Neural cell (in vitro differentiated cells): ENCODE measurements at regions not wholly inside any gene's neighbourhood (a gene's known extent, or its start where the extent isn't known, plus 50 kb on each side); places are given as distances from the start of the nearest gene placed in this dataset.
"Not testable (repeated sequence)": the region's sequence is repeated elsewhere in the genome, so short reads cannot be mapped to it uniquely, and the experiment has no call there.

ENCODE experiments used
- H2AFZ ChIP-seq: fragments of 200-600, 300-800 bp; sonication (generic), shearing (Covaris generic); 2 replicates; pipeline ENCODE4 v1.6.0; 2014; ENCODE audit warnings: low read depth, mild to moderate bottlenecking, antibody characterized with exemption, low read length, moderate library complexity
- H3F3A ChIP-seq: fragments of 200-600 bp; shearing (Covaris generic); 2 replicates; pipeline ENCODE4 v1.6.1; 2016; ENCODE audit warnings: mild to moderate bottlenecking, moderate library complexity, mixed read lengths, antibody characterized with exemption, low read length; ENCODE audit not compliant: insufficient read depth, poor library complexity, severe bottlenecking
- H3K27ac ChIP-seq: fragments of 200-600, 300-800 bp; sonication (generic), shearing (Covaris generic); 2 replicates; pipeline ENCODE4 v1.5.1; 2014; ENCODE audit warnings: mild to moderate bottlenecking, low read length, moderate library complexity
- H3K27me3 ChIP-seq: fragments of 300-800, 200-600 bp; sonication (generic), shearing (Covaris generic); 2 replicates; pipeline ENCODE4 v1.6.0; 2014; ENCODE audit warnings: mild to moderate bottlenecking, low read depth, low read length, moderate library complexity; ENCODE audit not compliant: insufficient read depth
- H3K36me3 ChIP-seq: fragments of 300-800, 200-600 bp; sonication (generic), shearing (Covaris generic); 2 replicates; pipeline ENCODE4 v1.5.1; 2014; ENCODE audit warnings: mild to moderate bottlenecking, antibody characterized with exemption, low read length, moderate library complexity; ENCODE audit not compliant: insufficient read depth
- H3K4me2 ChIP-seq: fragments of 300-800, 200-600 bp; sonication (generic), shearing (Covaris generic); 2 replicates; pipeline ENCODE4 v1.6.0; 2014; ENCODE audit warnings: mild to moderate bottlenecking, low read length
- H3K4me3 ChIP-seq: fragments of 300-800, 200-600 bp; sonication (generic), shearing (Covaris generic); 2 replicates; pipeline ENCODE4 v1.5.1; 2014; ENCODE audit warnings: mild to moderate bottlenecking, low read length, moderate library complexity
- H3K79me2 ChIP-seq: fragments of 200-600 bp; shearing (Covaris generic); replicated peaks from 2 replicates; pipeline ENCODE4 v1.6.0; 2014; ENCODE audit warnings: mild to moderate bottlenecking, low read length, moderate library complexity; ENCODE audit not compliant: insufficient read depth
- H3K9ac ChIP-seq: fragments of 300-800, 200-600 bp; sonication (generic), shearing (Covaris generic); 2 replicates; pipeline ENCODE4 v1.6.1; 2016; ENCODE audit warnings: mild to moderate bottlenecking, low read length, mixed read lengths
- H3K9me2 ChIP-seq: fragments of 200-600 bp; shearing (Covaris generic); 2 replicates; pipeline ENCODE4 v1.6.1; 2016; ENCODE audit warnings: mild to moderate bottlenecking, low read length, mixed read lengths; ENCODE audit not compliant: insufficient read depth
- H3K9me3 ChIP-seq: fragments of 200-600, 300-800 bp; sonication (generic), shearing (Covaris generic); 2 replicates; pipeline ENCODE4 v1.6.1; 2016; ENCODE audit warnings: mild to moderate bottlenecking, mixed run types, low read length, moderate library complexity, mixed read lengths
- H4K20me1 ChIP-seq: fragments of 200-600 bp; shearing (Covaris generic); 2 replicates; pipeline ENCODE4 v1.6.1; 2016; ENCODE audit warnings: mild to moderate bottlenecking, mixed run types; ENCODE audit not compliant: insufficient read depth
- EP300 ChIP-seq: fragments of 450-650 bp; conservative IDR thresholded peaks from 2 replicates; pipeline ENCODE4 v1.6.1; 2014; ENCODE audit warnings: antibody characterized with exemption, mild to moderate bottlenecking, moderate library complexity; ENCODE audit not compliant: poor library complexity, severe bottlenecking
- EZH2 ChIP-seq: fragments of 200-600, 300-800 bp; shearing (Covaris generic), sonication (generic); IDR thresholded peaks from 2 replicates; pipeline ENCODE4 v1.6.1; 2014; ENCODE audit warnings: antibody characterized with exemption, low read length, borderline replicate concordance, mild to moderate bottlenecking; ENCODE audit not compliant: insufficient read depth, poor library complexity, severe bottlenecking
- MXI1 ChIP-seq: fragments of 450-650 bp; conservative IDR thresholded peaks from 2 replicates; pipeline ENCODE4 v1.6.1; 2014; ENCODE audit warnings: antibody characterized with exemption, mild to moderate bottlenecking; ENCODE audit not compliant: poor library complexity, severe bottlenecking
- POLR2AphosphoS5 ChIP-seq: IDR thresholded peaks from 2 replicates; pipeline ENCODE4 v1.6.1; 2012
- RAD21 ChIP-seq: fragments of 450-650 bp; conservative IDR thresholded peaks from 2 replicates; pipeline ENCODE4 v1.6.1; 2014; ENCODE audit warnings: antibody characterized with exemption, mild to moderate bottlenecking, moderate library complexity
- SMC3 ChIP-seq: fragments of 450-650 bp; conservative IDR thresholded peaks from 2 replicates; pipeline ENCODE4 v1.6.1; 2014; ENCODE audit warnings: antibody characterized with exemption, mild to moderate bottlenecking, moderate library complexity; ENCODE audit not compliant: poor library complexity
- TAF1 ChIP-seq: IDR thresholded peaks from 2 replicates; pipeline ENCODE4 v1.6.1; 2012; ENCODE audit warnings: low read depth
- TF ChIP-seq, protein P1 (sequence below): IDR thresholded peaks from 2 replicates; pipeline ENCODE4 v1.6.1; 2012; ENCODE audit warnings: borderline replicate concordance
- TF ChIP-seq, protein P2 (sequence below): fragments of 450-650 bp; IDR thresholded peaks from 2 replicates; pipeline ENCODE4 v1.5.1; 2014; ENCODE audit warnings: antibody characterized with exemption, mild to moderate bottlenecking, moderate library complexity; ENCODE audit not compliant: poor library complexity, severe bottlenecking

DNA sequence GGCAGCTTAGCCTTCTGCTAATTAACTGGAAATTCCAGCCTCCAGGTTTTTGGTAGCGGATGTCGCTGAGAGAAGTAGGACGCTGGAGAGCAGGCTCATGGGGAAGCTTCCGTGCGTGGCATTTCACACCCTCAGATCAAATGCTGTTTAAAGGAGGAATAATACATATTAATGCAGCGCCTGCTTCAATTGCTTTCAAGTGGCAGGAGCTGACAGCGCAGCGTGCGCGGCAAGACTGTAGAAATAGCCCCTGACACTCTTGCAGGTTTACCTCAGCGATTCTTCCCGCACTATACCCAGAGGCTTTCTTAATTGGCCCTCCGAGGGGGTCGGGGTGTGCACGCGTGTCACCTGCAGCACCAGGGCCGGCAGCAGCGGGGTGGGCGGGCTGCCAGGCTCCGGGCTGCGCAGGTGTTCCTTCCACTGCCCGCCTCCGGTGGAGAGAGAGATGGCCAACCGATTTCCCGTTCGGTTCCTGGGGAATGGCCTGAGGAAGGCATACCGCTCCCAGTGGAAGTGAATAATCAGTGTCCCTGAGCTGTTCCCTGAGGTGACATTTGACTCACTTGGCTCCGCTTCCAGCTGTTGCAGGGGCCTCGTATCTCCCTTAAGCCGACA is 427.9 kb downstream of the KCTD16 start:
- Histone ChIP-seq H3K4me3 (peak overlapping the region; percentile 47), H3K9me3 (no peaks in the 10 kb centered on the region), H2AFZ (no peak overlapping the region), H3F3A (no peaks in the 10 kb centered on the region), H4K20me1 (no peaks in the 10 kb centered on the region), H3K79me2 (no peaks in the 10 kb centered on the region), H3K27me3 (no peaks in the 10 kb centered on the region), H3K9me2 (no peaks in the 10 kb centered on the region), H3K27ac (peak overlapping the region; percentile 29), H3K9ac (no peak overlapping the region), H3K36me3 (no peaks in the 10 kb centered on the region), H3K4me2 (no peak overlapping the region)
- TF ChIP-seq EP300 (no peak), POLR2AphosphoS5 (peak; percentile 30)

DNA sequence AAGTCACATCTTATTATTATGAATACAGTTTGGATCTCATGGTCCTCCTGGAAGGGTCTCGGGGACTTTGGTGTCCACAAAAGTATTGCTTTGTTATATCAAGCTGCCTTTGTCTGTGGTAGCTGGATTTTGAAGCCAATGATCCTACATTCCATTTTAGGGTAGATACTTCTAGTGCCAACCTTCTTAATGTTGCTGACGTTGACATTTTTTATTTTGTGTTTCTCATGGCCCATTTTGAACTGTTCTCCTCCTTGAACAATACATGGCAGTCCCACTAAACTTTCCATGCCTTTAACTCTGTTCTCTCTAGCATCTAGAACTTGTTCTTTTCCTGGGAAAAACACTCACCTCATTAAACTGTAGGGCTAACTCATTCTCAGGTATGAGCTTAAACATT is 425.8 kb downstream of the KCTD16 start:
- no peak for TF ChIP-seq POLR2AphosphoS5
- Histone ChIP-seq H3K79me2 (no peaks in the 10 kb centered on the region), H3K27me3 (no peaks in the 10 kb centered on the region)

DNA sequence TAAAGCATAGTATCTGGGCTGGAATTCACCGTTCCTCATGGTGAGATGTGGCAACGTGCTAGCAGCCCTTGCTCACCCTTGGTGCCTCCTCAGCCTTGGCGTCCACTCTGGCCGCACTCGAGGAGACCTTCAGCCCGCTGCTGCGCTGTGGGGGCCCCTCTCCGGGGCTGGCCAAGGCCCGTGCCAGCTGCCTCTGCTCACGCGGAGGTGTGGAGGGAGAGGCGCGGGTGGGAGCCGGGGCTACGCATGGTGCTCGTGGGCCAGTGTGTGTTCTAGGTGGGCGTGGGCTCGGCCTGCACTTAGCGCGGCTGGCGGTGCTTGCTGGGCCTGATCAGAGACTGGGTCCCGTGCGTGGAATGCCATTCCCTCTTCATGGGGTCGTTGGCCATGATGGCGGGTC is 424.2 kb downstream of the KCTD16 start:
- Histone ChIP-seq H3K36me3 (no peaks in the 10 kb centered on the region), H3K4me2 (no peak overlapping the region), H3K9me3 (no peaks in the 10 kb centered on the region), H3K9me2 (no peaks in the 10 kb centered on the region), H4K20me1 (no peaks in the 10 kb centered on the region), H3K27ac (no peak overlapping the region), H2AFZ (no peak overlapping the region), H3K4me3 (no peak overlapping the region), H3K27me3 (no peaks in the 10 kb centered on the region), H3K79me2 (no peaks in the 10 kb centered on the region), H3K9ac (no peak overlapping the region), H3F3A (no peaks in the 10 kb centered on the region)
- TF ChIP-seq, protein P1, sequence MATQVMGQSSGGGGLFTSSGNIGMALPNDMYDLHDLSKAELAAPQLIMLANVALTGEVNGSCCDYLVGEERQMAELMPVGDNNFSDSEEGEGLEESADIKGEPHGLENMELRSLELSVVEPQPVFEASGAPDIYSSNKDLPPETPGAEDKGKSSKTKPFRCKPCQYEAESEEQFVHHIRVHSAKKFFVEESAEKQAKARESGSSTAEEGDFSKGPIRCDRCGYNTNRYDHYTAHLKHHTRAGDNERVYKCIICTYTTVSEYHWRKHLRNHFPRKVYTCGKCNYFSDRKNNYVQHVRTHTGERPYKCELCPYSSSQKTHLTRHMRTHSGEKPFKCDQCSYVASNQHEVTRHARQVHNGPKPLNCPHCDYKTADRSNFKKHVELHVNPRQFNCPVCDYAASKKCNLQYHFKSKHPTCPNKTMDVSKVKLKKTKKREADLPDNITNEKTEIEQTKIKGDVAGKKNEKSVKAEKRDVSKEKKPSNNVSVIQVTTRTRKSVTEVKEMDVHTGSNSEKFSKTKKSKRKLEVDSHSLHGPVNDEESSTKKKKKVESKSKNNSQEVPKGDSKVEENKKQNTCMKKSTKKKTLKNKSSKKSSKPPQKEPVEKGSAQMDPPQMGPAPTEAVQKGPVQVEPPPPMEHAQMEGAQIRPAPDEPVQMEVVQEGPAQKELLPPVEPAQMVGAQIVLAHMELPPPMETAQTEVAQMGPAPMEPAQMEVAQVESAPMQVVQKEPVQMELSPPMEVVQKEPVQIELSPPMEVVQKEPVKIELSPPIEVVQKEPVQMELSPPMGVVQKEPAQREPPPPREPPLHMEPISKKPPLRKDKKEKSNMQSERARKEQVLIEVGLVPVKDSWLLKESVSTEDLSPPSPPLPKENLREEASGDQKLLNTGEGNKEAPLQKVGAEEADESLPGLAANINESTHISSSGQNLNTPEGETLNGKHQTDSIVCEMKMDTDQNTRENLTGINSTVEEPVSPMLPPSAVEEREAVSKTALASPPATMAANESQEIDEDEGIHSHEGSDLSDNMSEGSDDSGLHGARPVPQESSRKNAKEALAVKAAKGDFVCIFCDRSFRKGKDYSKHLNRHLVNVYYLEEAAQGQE: no peak
- TF ChIP-seq MXI1 (no peak), EZH2 (no peak), TAF1 (no peak), SMC3 (no peak), EP300 (no peak), POLR2AphosphoS5 (no peak), RAD21 (no peak)
- TF ChIP-seq, protein P2, sequence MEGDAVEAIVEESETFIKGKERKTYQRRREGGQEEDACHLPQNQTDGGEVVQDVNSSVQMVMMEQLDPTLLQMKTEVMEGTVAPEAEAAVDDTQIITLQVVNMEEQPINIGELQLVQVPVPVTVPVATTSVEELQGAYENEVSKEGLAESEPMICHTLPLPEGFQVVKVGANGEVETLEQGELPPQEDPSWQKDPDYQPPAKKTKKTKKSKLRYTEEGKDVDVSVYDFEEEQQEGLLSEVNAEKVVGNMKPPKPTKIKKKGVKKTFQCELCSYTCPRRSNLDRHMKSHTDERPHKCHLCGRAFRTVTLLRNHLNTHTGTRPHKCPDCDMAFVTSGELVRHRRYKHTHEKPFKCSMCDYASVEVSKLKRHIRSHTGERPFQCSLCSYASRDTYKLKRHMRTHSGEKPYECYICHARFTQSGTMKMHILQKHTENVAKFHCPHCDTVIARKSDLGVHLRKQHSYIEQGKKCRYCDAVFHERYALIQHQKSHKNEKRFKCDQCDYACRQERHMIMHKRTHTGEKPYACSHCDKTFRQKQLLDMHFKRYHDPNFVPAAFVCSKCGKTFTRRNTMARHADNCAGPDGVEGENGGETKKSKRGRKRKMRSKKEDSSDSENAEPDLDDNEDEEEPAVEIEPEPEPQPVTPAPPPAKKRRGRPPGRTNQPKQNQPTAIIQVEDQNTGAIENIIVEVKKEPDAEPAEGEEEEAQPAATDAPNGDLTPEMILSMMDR: no peak

More for the DNA sequence above, 425.8 kb downstream of the KCTD16 start:
- no peak overlapping the region for H2AFZ ChIP-seq
- H3K9me3 ChIP-seq: no peaks in the 10 kb centered on the region
- H3K36me3 ChIP-seq: no peaks in the 10 kb centered on the region
- no peaks in the 10 kb centered on the region for H4K20me1 ChIP-seq
- no peak overlapping the region for H3K4me3 ChIP-seq
- no peaks in the 10 kb centered on the region for H3K9me2 ChIP-seq
- H3K9ac ChIP-seq: no peak overlapping the region
- no peaks in the 10 kb centered on the region for H3F3A ChIP-seq
- H3K4me2 ChIP-seq: no peak overlapping the region
- H3K27ac ChIP-seq: no peak overlapping the region

DNA sequence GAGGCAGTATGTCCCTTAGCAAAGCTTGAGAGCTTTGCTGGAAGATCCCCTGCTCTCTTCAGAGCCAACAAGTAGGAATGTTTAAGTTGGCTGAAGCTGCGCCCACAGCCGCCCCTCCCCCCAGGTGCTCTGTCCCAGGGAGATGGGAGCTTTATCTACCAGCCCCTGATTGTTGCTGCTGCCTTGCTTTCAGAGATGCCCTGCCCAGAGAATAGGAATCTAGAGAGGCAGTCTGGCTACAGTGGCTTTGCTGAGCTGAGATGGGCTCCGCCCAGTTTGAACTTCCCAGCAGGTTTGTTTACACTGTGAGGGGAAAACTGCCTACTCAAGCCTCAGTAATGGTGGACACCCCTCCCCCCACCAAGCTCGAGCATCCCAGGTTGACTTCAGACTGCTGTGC is 423.6 kb downstream of the KCTD16 start:
- not testable (repeated sequence) for H3K27me3 ChIP-seq, H3K79me2 ChIP-seq, H3K27ac ChIP-seq, H3K36me3 ChIP-seq, H4K20me1 ChIP-seq, H2AFZ ChIP-seq, H3K9ac ChIP-seq, H3F3A ChIP-seq, H3K4me3 ChIP-seq, H3K4me2 ChIP-seq, H3K9me3 ChIP-seq, H3K9me2 ChIP-seq
